ENCODE measurements at regions not wholly inside any gene's neighbourhood (a gene's known extent, or its start where the extent isn't known, plus 50 kb on each side); places are given as distances from the start of the nearest gene placed in this dataset.

- TF ChIP-seq POLR2A (IDR thresholded peaks at IDR 0.05) = no peak
- TF ChIP-seq, protein P1, sequence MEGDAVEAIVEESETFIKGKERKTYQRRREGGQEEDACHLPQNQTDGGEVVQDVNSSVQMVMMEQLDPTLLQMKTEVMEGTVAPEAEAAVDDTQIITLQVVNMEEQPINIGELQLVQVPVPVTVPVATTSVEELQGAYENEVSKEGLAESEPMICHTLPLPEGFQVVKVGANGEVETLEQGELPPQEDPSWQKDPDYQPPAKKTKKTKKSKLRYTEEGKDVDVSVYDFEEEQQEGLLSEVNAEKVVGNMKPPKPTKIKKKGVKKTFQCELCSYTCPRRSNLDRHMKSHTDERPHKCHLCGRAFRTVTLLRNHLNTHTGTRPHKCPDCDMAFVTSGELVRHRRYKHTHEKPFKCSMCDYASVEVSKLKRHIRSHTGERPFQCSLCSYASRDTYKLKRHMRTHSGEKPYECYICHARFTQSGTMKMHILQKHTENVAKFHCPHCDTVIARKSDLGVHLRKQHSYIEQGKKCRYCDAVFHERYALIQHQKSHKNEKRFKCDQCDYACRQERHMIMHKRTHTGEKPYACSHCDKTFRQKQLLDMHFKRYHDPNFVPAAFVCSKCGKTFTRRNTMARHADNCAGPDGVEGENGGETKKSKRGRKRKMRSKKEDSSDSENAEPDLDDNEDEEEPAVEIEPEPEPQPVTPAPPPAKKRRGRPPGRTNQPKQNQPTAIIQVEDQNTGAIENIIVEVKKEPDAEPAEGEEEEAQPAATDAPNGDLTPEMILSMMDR (IDR thresholded peaks at IDR 0.05 in 4 of 5, conservative IDR thresholded peaks at IDR 0.05 in 1 of 5) = no peak
Measured at GRCh38 chr13:111659842-111660241, 339.4 kb downstream of the TEX29 start.
